ENCODE measurements at regions not wholly inside any gene's neighbourhood (a gene's known extent, or its start where the extent isn't known, plus 50 kb on each side); places are given as distances from the start of the nearest gene placed in this dataset.

DNA sequence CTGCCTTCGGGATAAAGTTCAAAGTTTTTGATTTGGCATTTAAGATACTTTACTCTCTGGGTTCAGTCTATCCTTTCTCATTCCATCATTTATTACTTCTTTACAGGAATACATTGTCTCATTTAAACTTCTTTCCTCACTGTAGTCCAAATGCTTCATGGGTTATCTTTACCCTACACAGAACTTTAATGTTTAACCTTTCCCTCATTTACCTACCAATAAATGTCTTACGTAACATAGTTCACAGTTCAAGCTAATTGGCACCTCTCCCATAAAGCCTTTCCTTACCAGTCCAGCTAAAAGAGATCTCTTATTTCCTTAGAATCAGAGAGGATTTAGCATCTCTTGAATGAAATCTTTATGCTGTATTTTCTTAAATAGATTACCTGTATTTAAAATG is 476.3 kb upstream of the SEL1L start:
- Mint-ChIP-seq H3K27me3 (no peaks in the 10 kb centered on the region), H3K4me3 (no peak overlapping the region), H3K4me1 (ENCODE audit: low read depth) (no peaks in the 10 kb centered on the region), H3K27ac (no peak overlapping the region), H3K36me3 (ENCODE audit: low read depth) (no peaks in the 10 kb centered on the region), H3K9me3 (peaks cover 7% of the 10 kb centered on the region)
- no peaks in the 10 kb centered on the region for H3K27me3 ChIP-seq (ENCODE audit: control insufficient read depth in 1 of 2, insufficient read depth in 2 of 2, low read length in 2 of 2)
- intact Hi-C loops (cut with DNase I, micrococcal nuclease) = no loop called here
- H3K9me3 ChIP-seq (ENCODE audit: control insufficient read depth in 1 of 2, insufficient read depth in 1 of 2, low read length in 2 of 2) = peaks cover 0 to 15% of the 10 kb centered on the region in 2 experiments
- ATAC-seq (ENCODE audit: poor library complexity) (no peak), DNase-seq (no peak)
- ChIA-PET POLR2A (no interaction called here), CTCF (no interaction called here)
- no peaks in the 10 kb centered on the region for H3K36me3 ChIP-seq (ENCODE audit: insufficient read depth, low read length)
- TF ChIP-seq, protein P1, sequence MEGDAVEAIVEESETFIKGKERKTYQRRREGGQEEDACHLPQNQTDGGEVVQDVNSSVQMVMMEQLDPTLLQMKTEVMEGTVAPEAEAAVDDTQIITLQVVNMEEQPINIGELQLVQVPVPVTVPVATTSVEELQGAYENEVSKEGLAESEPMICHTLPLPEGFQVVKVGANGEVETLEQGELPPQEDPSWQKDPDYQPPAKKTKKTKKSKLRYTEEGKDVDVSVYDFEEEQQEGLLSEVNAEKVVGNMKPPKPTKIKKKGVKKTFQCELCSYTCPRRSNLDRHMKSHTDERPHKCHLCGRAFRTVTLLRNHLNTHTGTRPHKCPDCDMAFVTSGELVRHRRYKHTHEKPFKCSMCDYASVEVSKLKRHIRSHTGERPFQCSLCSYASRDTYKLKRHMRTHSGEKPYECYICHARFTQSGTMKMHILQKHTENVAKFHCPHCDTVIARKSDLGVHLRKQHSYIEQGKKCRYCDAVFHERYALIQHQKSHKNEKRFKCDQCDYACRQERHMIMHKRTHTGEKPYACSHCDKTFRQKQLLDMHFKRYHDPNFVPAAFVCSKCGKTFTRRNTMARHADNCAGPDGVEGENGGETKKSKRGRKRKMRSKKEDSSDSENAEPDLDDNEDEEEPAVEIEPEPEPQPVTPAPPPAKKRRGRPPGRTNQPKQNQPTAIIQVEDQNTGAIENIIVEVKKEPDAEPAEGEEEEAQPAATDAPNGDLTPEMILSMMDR (IDR thresholded peaks at IDR 0.05) = no peak
- no peaks in the 10 kb centered on the region for H3K4me1 ChIP-seq (ENCODE audit: insufficient read depth, low read length)
- no peak overlapping the region for H3K4me3 ChIP-seq (ENCODE audit: low read length)
- no peak overlapping the region for H3K27ac ChIP-seq (ENCODE audit: low read depth in 1 of 2, low read length in 2 of 2)

DNA sequence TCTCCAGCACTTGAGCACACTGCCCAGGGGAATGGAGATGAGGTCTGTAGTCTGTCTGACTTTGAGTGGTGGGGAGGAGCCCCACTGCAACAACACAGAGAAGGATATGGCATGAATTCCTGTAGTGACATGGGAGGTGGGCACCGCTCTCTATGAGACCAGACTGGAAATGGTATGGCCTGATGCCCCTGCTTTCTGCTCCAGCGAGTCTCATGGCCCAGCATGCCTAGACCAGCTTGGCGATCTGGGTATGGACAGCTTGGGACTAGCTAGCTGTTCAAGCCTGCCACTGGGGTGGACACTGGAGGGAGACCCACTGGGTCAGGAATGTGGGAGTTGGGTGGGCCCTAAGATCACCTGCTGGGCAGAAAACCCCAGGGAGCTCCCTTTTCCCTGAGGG is 477.8 kb upstream of the SEL1L start:
- H3K9me3 Mint-ChIP-seq = peaks cover 6% of the 10 kb centered on the region
- H3K9me3 ChIP-seq (ENCODE audit: control insufficient read depth in 1 of 2, insufficient read depth in 1 of 2, low read length in 2 of 2) = peaks cover 0 to 15% of the 10 kb centered on the region in 2 experiments
- no peaks in the 10 kb centered on the region for H3K4me1 ChIP-seq (ENCODE audit: insufficient read depth, low read length)
- no peak overlapping the region for H3K4me3 Mint-ChIP-seq
- no peaks in the 10 kb centered on the region for H3K27me3 ChIP-seq (ENCODE audit: control insufficient read depth in 1 of 2, insufficient read depth in 2 of 2, low read length in 2 of 2)
- ChIA-PET POLR2A (no interaction called here), CTCF (no interaction called here)
- TF ChIP-seq, protein P1 (IDR thresholded peaks at IDR 0.05) = no peak
- no peak for DNase-seq
- no peaks in the 10 kb centered on the region for H3K36me3 ChIP-seq (ENCODE audit: insufficient read depth, low read length)
- intact Hi-C loops (cut with DNase I, micrococcal nuclease) = no loop called here
- H3K4me3 ChIP-seq (ENCODE audit: low read length) = no peak overlapping the region
- H3K27me3 Mint-ChIP-seq = no peaks in the 10 kb centered on the region
- no peak for ATAC-seq (ENCODE audit: poor library complexity)
- H3K27ac ChIP-seq (ENCODE audit: low read depth in 1 of 2, low read length in 2 of 2) = no peak overlapping the region
- no peaks in the 10 kb centered on the region for H3K4me1 Mint-ChIP-seq (ENCODE audit: low read depth)
- no peak overlapping the region for H3K27ac Mint-ChIP-seq
- no peaks in the 10 kb centered on the region for H3K36me3 Mint-ChIP-seq (ENCODE audit: low read depth)

DNA sequence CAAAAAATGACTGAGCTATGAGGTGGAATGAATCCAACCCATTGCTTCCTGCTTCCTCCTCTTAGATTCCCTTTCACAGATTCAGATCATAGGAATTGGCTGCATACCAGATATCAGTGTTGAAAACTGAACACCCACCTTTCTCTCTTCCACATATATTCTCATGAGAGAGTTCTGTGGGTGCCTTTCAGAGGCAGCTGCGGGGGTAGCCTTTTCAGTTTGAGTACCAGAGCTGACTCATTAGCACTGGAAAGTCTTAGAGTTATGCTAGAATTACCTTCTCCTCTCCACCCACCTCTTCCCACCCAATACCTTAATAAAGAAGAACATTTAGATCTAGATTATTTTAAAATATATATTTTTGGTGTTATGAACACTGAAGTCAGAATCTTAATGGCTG is 495.4 kb upstream of the SEL1L start:
- Histone ChIP-seq H3K27me3 (ENCODE audit: control insufficient read depth in 1 of 2, insufficient read depth in 2 of 2, low read length in 2 of 2) (no peaks in the 10 kb centered on the region), H3K4me3 (ENCODE audit: low read length) (no peak overlapping the region), H3K9me3 (ENCODE audit: control insufficient read depth in 1 of 2, insufficient read depth in 1 of 2, low read length in 2 of 2) (peaks cover 0 to 14% of the 10 kb centered on the region in 2 experiments), H3K4me1 (ENCODE audit: insufficient read depth, low read length) (no peaks in the 10 kb centered on the region), H3K36me3 (ENCODE audit: insufficient read depth, low read length) (no peaks in the 10 kb centered on the region), H3K27ac (ENCODE audit: low read depth in 1 of 2, low read length in 2 of 2) (no peak overlapping the region)
- H3K27ac Mint-ChIP-seq = no peak overlapping the region
- H3K27me3 Mint-ChIP-seq = no peaks in the 10 kb centered on the region
- POLR2A ChIA-PET = no interaction called here
- ATAC-seq (ENCODE audit: poor library complexity) (no peak), DNase-seq (no peak)
- TF ChIP-seq, protein P1 (IDR thresholded peaks at IDR 0.05) = no peak
- CTCF ChIA-PET = no interaction called here
- intact Hi-C loops (cut with DNase I, micrococcal nuclease) = no loop called here
- H3K4me1 Mint-ChIP-seq (ENCODE audit: low read depth) = no peaks in the 10 kb centered on the region
- H3K9me3 Mint-ChIP-seq = peaks cover 24% of the 10 kb centered on the region
- H3K36me3 Mint-ChIP-seq (ENCODE audit: low read depth) = no peaks in the 10 kb centered on the region
- H3K4me3 Mint-ChIP-seq = no peak overlapping the region

All from CD4-positive, alpha-beta T cell (primary cell).